BJ (cell line): ENCODE measurements at regions not wholly inside any gene's neighbourhood (a gene's known extent, or its start where the extent isn't known, plus 50 kb on each side); places are given as distances from the start of the nearest gene placed in this dataset.

Experiments
- CTCF ChIA-PET: fragments of 350-600 bp; formaldehyde crosslinking; extraction: SDS; loops from one replicate; lab custom pipeline; 2021; ENCODE audit warnings: antibody characterized with exemption, inconsistent platforms; lab: Yijun Ruan, JAX
- POLR2A ChIA-PET: fragments of 300-600 bp; sonication (Branson Sonifier 250); formaldehyde crosslinking; extraction: SDS; loops from one replicate; lab custom pipeline; 2021; ENCODE audit warnings: antibody characterized with exemption; lab: Charles Lee
- DNase-seq: peaks from one replicate; pipeline ENCODE4 v3.0.0-alpha.2; 2011; ENCODE audit warnings: low read depth
- H3K27me3 ChIP-seq: 2 replicates; pipeline ENCODE4 v1.6.0; 2011; ENCODE audit warnings: low read length; ENCODE audit not compliant: control insufficient read depth, insufficient read depth
- H3K36me3 ChIP-seq: 2 replicates; pipeline ENCODE4 v1.5.1; 2011; ENCODE audit warnings: low read length; ENCODE audit not compliant: control insufficient read depth, insufficient read depth
- H3K4me3 ChIP-seq: 2 replicates; pipeline ENCODE4 v1.5.1; 2011; ENCODE audit warnings: low read depth, mild to moderate bottlenecking, control low read depth, low read length
- TF ChIP-seq, protein P1 (sequence below): IDR thresholded peaks from 2 replicates; pipeline ENCODE4 v1.5.1; 2011; ENCODE audit warnings: low read depth, mild to moderate bottlenecking, control low read depth, inconsistent platforms, low read length, moderate library complexity; ENCODE audit not compliant: insufficient read depth

GRCh38 chr4:189773909-189774308 lies 166.8 kb upstream of the FRG1 start:
- no peak overlapping the region for H3K4me3 ChIP-seq
- ChIA-PET CTCF (no interaction called here), POLR2A (no interaction called here)
- H3K27me3 ChIP-seq = no peaks in the 10 kb centered on the region
- no peaks in the 10 kb centered on the region for H3K36me3 ChIP-seq
- TF ChIP-seq, protein P1, sequence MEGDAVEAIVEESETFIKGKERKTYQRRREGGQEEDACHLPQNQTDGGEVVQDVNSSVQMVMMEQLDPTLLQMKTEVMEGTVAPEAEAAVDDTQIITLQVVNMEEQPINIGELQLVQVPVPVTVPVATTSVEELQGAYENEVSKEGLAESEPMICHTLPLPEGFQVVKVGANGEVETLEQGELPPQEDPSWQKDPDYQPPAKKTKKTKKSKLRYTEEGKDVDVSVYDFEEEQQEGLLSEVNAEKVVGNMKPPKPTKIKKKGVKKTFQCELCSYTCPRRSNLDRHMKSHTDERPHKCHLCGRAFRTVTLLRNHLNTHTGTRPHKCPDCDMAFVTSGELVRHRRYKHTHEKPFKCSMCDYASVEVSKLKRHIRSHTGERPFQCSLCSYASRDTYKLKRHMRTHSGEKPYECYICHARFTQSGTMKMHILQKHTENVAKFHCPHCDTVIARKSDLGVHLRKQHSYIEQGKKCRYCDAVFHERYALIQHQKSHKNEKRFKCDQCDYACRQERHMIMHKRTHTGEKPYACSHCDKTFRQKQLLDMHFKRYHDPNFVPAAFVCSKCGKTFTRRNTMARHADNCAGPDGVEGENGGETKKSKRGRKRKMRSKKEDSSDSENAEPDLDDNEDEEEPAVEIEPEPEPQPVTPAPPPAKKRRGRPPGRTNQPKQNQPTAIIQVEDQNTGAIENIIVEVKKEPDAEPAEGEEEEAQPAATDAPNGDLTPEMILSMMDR = no peak
- DNase-seq = no peak

GRCh38 chr4:189779281-189779980 lies 161.2 kb upstream of the FRG1 start:
- CTCF ChIA-PET = interaction anchor here (0.7 kb wide), 1 partner anchor 77 kb away, joined by 3 read pairs; no protein-coding TSS in a partner anchor
- TF ChIP-seq, protein P1 = no peak
- no peak for DNase-seq
- Histone ChIP-seq H3K27me3 (no peaks in the 10 kb centered on the region), H3K36me3 (no peaks in the 10 kb centered on the region), H3K4me3 (no peak overlapping the region)
- POLR2A ChIA-PET = no interaction called here

DNA sequence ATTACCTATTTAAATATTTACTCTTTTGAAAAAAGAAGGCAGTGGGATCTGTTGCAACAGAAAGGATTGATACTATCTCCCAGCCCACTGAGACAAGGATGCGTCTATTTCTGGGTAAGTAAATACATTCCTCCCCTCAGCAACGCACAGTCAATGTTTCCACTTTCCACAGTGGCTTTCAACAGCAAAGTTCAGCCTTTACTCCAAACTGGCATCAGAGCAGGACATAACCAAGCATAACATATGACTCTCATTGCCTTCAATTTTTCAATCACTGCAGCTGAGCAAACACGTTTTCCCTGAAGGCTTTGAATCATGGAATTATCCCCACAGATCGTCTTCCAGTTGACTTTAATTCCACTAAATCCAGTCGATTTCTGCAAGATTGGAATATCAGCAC lies 160.3 kb upstream of the FRG1 start:
- H3K27me3 ChIP-seq = no peaks in the 10 kb centered on the region
- CTCF ChIA-PET = no interaction called here
- DNase-seq = no peak
- H3K4me3 ChIP-seq = no peak overlapping the region
- TF ChIP-seq, protein P1 = no peak
- H3K36me3 ChIP-seq = no peaks in the 10 kb centered on the region
- POLR2A ChIA-PET = no interaction called here

DNA sequence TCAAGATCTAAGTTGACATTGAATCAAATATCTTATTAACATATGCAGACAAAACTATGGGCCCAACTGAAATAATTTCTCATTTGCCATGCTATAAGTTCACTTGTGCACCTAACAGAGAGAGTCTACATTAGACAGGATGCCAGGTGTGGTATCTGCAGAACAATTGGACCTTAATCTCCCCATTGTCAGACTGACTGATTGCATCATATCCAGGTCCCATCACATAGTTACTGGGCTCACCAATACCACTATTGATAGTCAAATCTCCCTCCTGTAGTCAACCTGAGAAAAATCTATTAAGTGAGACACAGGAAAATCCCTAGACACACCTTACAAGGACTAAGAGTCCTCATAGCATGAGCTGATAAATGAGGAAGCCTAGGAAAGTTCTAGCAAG lies 156.0 kb upstream of the FRG1 start:
- CTCF ChIA-PET = interaction anchor here (0.8 kb wide), 1 partner anchor 9 kb away, joined by 3 read pairs; no protein-coding TSS in a partner anchor
- POLR2A ChIA-PET = no interaction called here
- Histone ChIP-seq H3K4me3 (no peak overlapping the region), H3K36me3 (no peaks in the 10 kb centered on the region), H3K27me3 (no peaks in the 10 kb centered on the region)
- DNase-seq = no peak
- TF ChIP-seq, protein P1 = no peak

GRCh38 chr4:189785257-189785656 lies 155.4 kb upstream of the FRG1 start:
- Histone ChIP-seq H3K27me3 (no peaks in the 10 kb centered on the region), H3K4me3 (no peak overlapping the region), H3K36me3 (no peaks in the 10 kb centered on the region)
- CTCF ChIA-PET = interaction anchor here (0.8 kb wide), 1 partner anchor 8 kb away, joined by 3 read pairs; no protein-coding TSS in a partner anchor
- no peak for DNase-seq
- TF ChIP-seq, protein P1 = no peak
- POLR2A ChIA-PET = no interaction called here
